K562 (cell line): ENCODE measurements at regions not wholly inside any gene's neighbourhood (a gene's known extent, or its start where the extent isn't known, plus 50 kb on each side); places are given as distances from the start of the nearest gene placed in this dataset.

ENCODE experiments used
- ATAC-seq: fragments of 200-7000 bp; cut with Tn5 transposase; 3 replicates; pipeline ENCODE4 v1.9.1; 2020; ENCODE audit warnings: moderate library complexity
- BruUV-seq: library from RNA; stranded (reverse); fragments of 400-500 nt; replicated peaks from 2 replicates; lab custom pipeline; 2021; lab: Mats Ljungman, UMichigan
- CTCF ChIA-PET: fragments of 300-600 bp; formaldehyde crosslinking; extraction: SDS; loops from one replicate; lab custom pipeline; 2021; ENCODE audit warnings: low intra/inter-chr PET ratio; lab: Yijun Ruan, JAX
- POLR2A ChIA-PET: fragments of 300-600, 350-650 bp; sonication (Branson Sonifier 250); formaldehyde crosslinking; extraction: SDS; loops from one replicate; lab custom pipeline; 2021; ENCODE audit warnings: antibody characterized with exemption, inconsistent platforms; lab: Yijun Ruan, JAX
- DNase-seq, 4 experiments: peaks; one replicate each; pipeline versions ENCODE4 v3.0.0 to v3.0.0-alpha.2; 2011 to 2018; ENCODE audit warnings: low spot score in 3 of 4, mixed read lengths in 3 of 4; ENCODE audit errors: extremely low read depth in 1 of 4
- FAIRE-seq: peaks from 2 replicates; lab custom pipeline; 2011; peaks lifted over from hg19 to GRCh38; lab: Jason Lieb, UNC
- H2AFZ ChIP-seq: 2 replicates; pipeline ENCODE4 v1.6.0; 2011; ENCODE audit warnings: low read depth, low read length, control low read depth, inconsistent platforms
- H3K27ac ChIP-seq: fragments of 200-600 bp; 3 replicates; pipeline ENCODE4 v1.8.0; 2011; ENCODE audit warnings: low read depth, mild to moderate bottlenecking, control low read depth, inconsistent platforms, low read length, moderate library complexity, mixed read lengths; ENCODE audit errors: extremely low read depth
- H3K27me3 ChIP-seq, 2 experiments: fragments of 300-600 bp in 1 of 2; 2 replicates in 1 of 2; 3 replicates in 1 of 2; pipeline versions ENCODE4 v1.6.0 to v1.8.0; 2011; ENCODE audit warnings: inconsistent platforms in 2 of 2, low read length in 2 of 2, mild to moderate bottlenecking in 1 of 2, mixed read lengths in 1 of 2, moderate library complexity in 1 of 2; ENCODE audit not compliant: control insufficient read depth in 2 of 2, insufficient read depth in 2 of 2
- H3K36me3 ChIP-seq: fragments of 300-600 bp; 3 replicates; pipeline ENCODE4 v1.8.0; 2011; ENCODE audit warnings: mild to moderate bottlenecking, low read length, inconsistent platforms; ENCODE audit not compliant: control insufficient read depth, insufficient read depth
- H3K4me1 ChIP-seq, 2 experiments: fragments of 200-600 bp in 1 of 2; replicated peaks in 1 of 2; 2 replicates in 1 of 2; 3 replicates in 1 of 2; pipeline versions ENCODE4 v1.5.1 to v1.8.0; 2011; ENCODE audit warnings: inconsistent platforms in 2 of 2, low read length in 2 of 2, mild to moderate bottlenecking in 1 of 2, mixed read lengths in 1 of 2, moderate library complexity in 1 of 2; ENCODE audit not compliant: control insufficient read depth in 2 of 2, insufficient read depth in 2 of 2
- H3K4me2 ChIP-seq: 2 replicates; pipeline ENCODE4 v1.6.1; 2011; ENCODE audit warnings: low read length, control low read depth, inconsistent platforms, mixed read lengths; ENCODE audit not compliant: insufficient read depth
- H3K4me3 ChIP-seq: fragments of 200-600 bp; sonication (generic), shearing (Covaris generic); 2 replicates; pipeline ENCODE4 v1.5.1; 2016; ENCODE audit warnings: control low read depth, inconsistent platforms
- H3K79me2 ChIP-seq: fragments of 200-600 bp; 3 replicates; pipeline ENCODE4 v1.8.0; 2011; ENCODE audit warnings: low read length, inconsistent platforms; ENCODE audit not compliant: control insufficient read depth, insufficient read depth
- H3K9ac ChIP-seq, 2 experiments: 2 replicates each; pipeline versions ENCODE4 v1.6.0 to v1.6.1; 2011; ENCODE audit warnings: low read depth in 2 of 2, low read length in 2 of 2, control low read depth in 1 of 2, inconsistent platforms in 1 of 2, mild to moderate bottlenecking in 1 of 2, mixed read lengths in 1 of 2; ENCODE audit not compliant: insufficient read depth in 1 of 2
- H3K9me1 ChIP-seq: one replicate; pipeline ENCODE4 v1.6.0; 2011; ENCODE audit warnings: inconsistent platforms, mild to moderate bottlenecking, low read length, moderate library complexity; ENCODE audit not compliant: control insufficient read depth, insufficient read depth
- H3K9me3 ChIP-seq: replicated peaks from 2 replicates; pipeline ENCODE4 v1.5.1; 2011; ENCODE audit warnings: low read depth, low read length, inconsistent platforms; ENCODE audit not compliant: control insufficient read depth, insufficient read depth
- H4K20me1 ChIP-seq: replicated peaks from 2 replicates; pipeline ENCODE4 v1.6.1; 2011; ENCODE audit warnings: low read length, inconsistent platforms, mixed read lengths; ENCODE audit not compliant: control insufficient read depth, insufficient read depth
- BCLAF1 ChIP-seq, 2 experiments: fragments of 450-650 bp in 1 of 2; IDR thresholded peaks; 2 replicates each; pipeline ENCODE4 v1.6.1; 2011 to 2017; ENCODE audit warnings: low read depth in 2 of 2, antibody characterized with exemption in 1 of 2, borderline replicate concordance in 1 of 2, low read length in 1 of 2, mild to moderate bottlenecking in 1 of 2, mixed read lengths in 1 of 2; ENCODE audit not compliant: control insufficient read depth in 1 of 2
- E2F5 ChIP-seq: sonication (generic); formaldehyde crosslinking; IDR thresholded peaks from 2 replicates; pipeline ENCODE4 v1.8.0; 2022; ENCODE audit warnings: mild to moderate bottlenecking, missing genetic modification reagents
- HNRNPH1 ChIP-seq: fragments of 200-400 bp; formaldehyde crosslinking; optimal IDR thresholded peaks from 2 replicates; pipeline ENCODE3; 2017; ENCODE audit warnings: low read depth, mild to moderate bottlenecking, low read length, moderate library complexity
- MTA2 ChIP-seq: fragments of 450-650 bp; IDR thresholded peaks from 2 replicates; pipeline ENCODE4 v1.6.1; 2016; ENCODE audit warnings: low read depth
- PHF20 ChIP-seq: fragments of 450-650 bp; IDR thresholded peaks from 2 replicates; pipeline ENCODE4 v1.6.1; 2018; ENCODE audit not compliant: partially characterized antibody
- PHTF2 ChIP-seq: fragments of 250-450 bp; sonication (Bioruptor Pico); IDR thresholded peaks from 2 replicates; pipeline ENCODE4 v1.5.0; 2021; ENCODE audit warnings: mild to moderate bottlenecking
- RBM15 ChIP-seq: fragments of 200-400 bp; formaldehyde crosslinking; IDR thresholded peaks from 2 replicates; pipeline ENCODE4 v1.6.1; 2018; ENCODE audit warnings: mild to moderate bottlenecking, low read length, moderate library complexity; ENCODE audit not compliant: insufficient read depth
- RNF2 ChIP-seq: sonication (generic); IDR thresholded peaks from 2 replicates; pipeline ENCODE4 v1.6.1; 2016
- RUNX1 ChIP-seq: sonication (generic); IDR thresholded peaks from 2 replicates; pipeline ENCODE4 v1.6.1; 2016; ENCODE audit warnings: antibody characterized with exemption, low read depth
- SLC30A9 ChIP-seq: fragments of 250-450 bp; sonication (Bioruptor Pico); IDR thresholded peaks from 2 replicates; pipeline ENCODE4 v1.8.0; 2022; ENCODE audit warnings: mild to moderate bottlenecking, moderate library complexity
- STAT5B ChIP-seq: fragments of 250-450 bp; sonication (Bioruptor Pico); IDR thresholded peaks from 2 replicates; pipeline ENCODE4 v1.8.0; 2021; ENCODE audit warnings: mild to moderate bottlenecking, inconsistent platforms
- USF2 ChIP-seq: sonication (generic); formaldehyde crosslinking; IDR thresholded peaks from 2 replicates; pipeline ENCODE4 v1.5.0; 2020; ENCODE audit warnings: missing genetic modification reagents
- ZEB2 ChIP-seq: fragments of 450-650 bp; IDR thresholded peaks from 2 replicates; pipeline ENCODE4 v1.6.1; 2016
- ZNF239 ChIP-seq: fragments of 250-450 bp; sonication (Bioruptor Pico); IDR thresholded peaks from 2 replicates; pipeline ENCODE4 v1.4.0; 2020; ENCODE audit warnings: mild to moderate bottlenecking
- ZNF408 ChIP-seq: fragments of 250-450 bp; sonication (Bioruptor Pico); IDR thresholded peaks from 2 replicates; pipeline ENCODE4 v1.4.0; 2020; ENCODE audit warnings: low read depth, mild to moderate bottlenecking, moderate library complexity
- WGBS: fragments of 100-300 bp; shearing (Covaris generic); methylation state at CpG from one replicate; pipeline ENCODE4 v1.1.6; 2016; ENCODE audit warnings: low coverage, mixed read lengths; ENCODE audit not compliant: insufficient coverage; ENCODE audit errors: missing lambda C conversion rate; 5-methylcytosine and 5-hydroxymethylcytosine counted together
- in situ Hi-C: fragments of 300-500 bp; cut with MboI; formaldehyde crosslinking; loops from 4 replicates; pipeline ENCODE4 v1.15.0; 2018; ENCODE audit warnings: inconsistent platforms, mixed read lengths
- intact Hi-C: fragments of 100-400 bp; cut with micrococcal nuclease; formaldehyde crosslinking; loops from 2 replicates; pipeline ENCODE4 v1.14.2; 2022

- FAIRE-seq: no peak
- no peak for DNase-seq
- no peaks in the 10 kb centered on the region for H3K4me1 ChIP-seq
- no peak overlapping the region for H3K4me3 ChIP-seq
- no peaks in the 10 kb centered on the region for H3K9me1 ChIP-seq
- H3K9me3 ChIP-seq: 0 out of 2 replicates have a peak, but pooled peaks cover 3% of the 10 kb centered on the region
- BruUV-seq: no TSS peak
- intact Hi-C loops: no loop called here
- ChIA-PET CTCF (no interaction called here), POLR2A (no interaction called here)
- no peak overlapping the region for H2AFZ ChIP-seq
- no peak for ATAC-seq
- 0% methylated on average over 4 of the region's 4 CpGs for WGBS
- no peak overlapping the region for H3K4me2 ChIP-seq
- H3K9ac ChIP-seq: no peak overlapping the region
- H3K27ac ChIP-seq: no peak overlapping the region
- TF ChIP-seq STAT5B (CRISPR knock-in tag) (no peak), HNRNPH1 (no peak), ZNF239 (CRISPR knock-in tag) (no peak), RUNX1 (no peak), E2F5 (no peak), PHTF2 (no peak), BCLAF1 (IDR thresholded peaks at IDR 0.05; ENCODE audit: borderline replicate concordance in 1 of 2, control insufficient read depth in 1 of 2, low read depth in 2 of 2, low read length in 1 of 2) (no peak), MTA2 (no peak), SLC30A9 (CRISPR knock-in tag) (no peak), PHF20 (no peak), USF2 (CRISPR knock-in tag) (no peak), ZNF408 (CRISPR knock-in tag) (no peak), ZEB2 (no peak), RBM15 (no peak), RNF2 (no peak)
- H4K20me1 ChIP-seq: no peaks in the 10 kb centered on the region
- H3K36me3 ChIP-seq: no peaks in the 10 kb centered on the region
- no peaks in the 10 kb centered on the region for H3K27me3 ChIP-seq
- in situ Hi-C loops: no loop called here
- no peaks in the 10 kb centered on the region for H3K79me2 ChIP-seq
Observed at GRCh38 chr10:83248106-83248631, 891.1 kb upstream of the GHITM start.
